Esophagus muscularis mucosa (tissue), 4 donors: ENCODE measurements at regions not wholly inside any gene's neighbourhood (a gene's known extent, or its start where the extent isn't known, plus 50 kb on each side); places are given as distances from the start of the nearest gene placed in this dataset.
"Not testable (repeated sequence)": the region's sequence is repeated elsewhere in the genome, so short reads cannot be mapped to it uniquely, and the experiment has no call there.

Experiments
- DNase-seq: peaks from one replicate; pipeline ENCODE4 v3.0.0-alpha.2; 2017; ENCODE audit errors: extremely low spot score
- H3K27ac ChIP-seq, 4 donors: fragments of 200-600 bp; sonication (generic); replicated peaks in 1 of 4; 1 replicate in 3 of 4; 2 replicates in 1 of 4; pipeline ENCODE4 v1.5.1; 2016 to 2019; ENCODE audit warnings: mild to moderate bottlenecking in 1 of 4
- H3K27me3 ChIP-seq, 4 donors: fragments of 200-600 bp; sonication (generic); one replicate each; pipeline versions ENCODE4 v1.5.1 to v1.6.0; 2016 to 2019
- H3K36me3 ChIP-seq, 4 donors: fragments of 200-600 bp; sonication (generic); one replicate each; pipeline ENCODE4 v1.5.1; 2016 to 2019
- H3K4me1 ChIP-seq, 4 donors: fragments of 200-600 bp; sonication (generic); one replicate each; pipeline ENCODE4 v1.5.1; 2016 to 2019
- H3K4me3 ChIP-seq, 4 donors: fragments of 200-600 bp; sonication (generic); 1 replicate in 2 of 4; 2 replicates in 2 of 4; pipeline ENCODE4 v1.5.1; 2016 to 2019; ENCODE audit warnings: mild to moderate bottlenecking in 4 of 4, moderate library complexity in 1 of 4
- H3K9me3 ChIP-seq, 4 donors: fragments of 200-600 bp; sonication (generic); 1 replicate in 3 of 4; 2 replicates in 1 of 4; pipeline ENCODE4 v1.5.1; 2016 to 2019
- CTCF ChIP-seq, 3 experiments: fragments of 200-600 bp in 2 of 3; fragments of 450-650 bp in 1 of 3; sonication (generic) in 2 of 3; IDR thresholded peaks; one replicate each; pipeline ENCODE4 v1.5.1; 2017 to 2019; ENCODE audit warnings: antibody characterized with exemption in 3 of 3, mild to moderate bottlenecking in 2 of 3, moderate library complexity in 1 of 3
- EP300 ChIP-seq: sonication (generic); formaldehyde crosslinking; IDR thresholded peaks from one replicate; pipeline ENCODE4 v1.6.1; 2017; ENCODE audit warnings: antibody characterized with exemption
- POLR2A ChIP-seq: fragments of 450-650 bp; IDR thresholded peaks from one replicate; pipeline ENCODE4 v1.6.1; 2017; ENCODE audit warnings: antibody characterized with exemption, moderate library complexity, mild to moderate bottlenecking, low read depth
- POLR2AphosphoS5 ChIP-seq, 2 donors: sonication (generic); formaldehyde crosslinking; IDR thresholded peaks; one replicate each; pipeline ENCODE4 v1.6.1; 2017; ENCODE audit warnings: antibody characterized with exemption in 2 of 2
- WGBS: methylation state at CpG from one replicate; pipeline ENCODE4 v1.1.5; 2018; 5-methylcytosine and 5-hydroxymethylcytosine counted together
- intact Hi-C: fragments of 100-400 bp; cut with DNase I; formaldehyde crosslinking; loops from one replicate; pipeline ENCODE4 v1.15.1; 2023

- no peak overlapping the region for H3K4me3 ChIP-seq
Observed at GRCh38 chr1:96886474-96886873, 164.9 kb downstream of the PTBP2 start.

GRCh38 chr1:96887501-96887900 lies 165.9 kb downstream of the PTBP2 start:
- intact Hi-C loops, result no loop called here
- TF ChIP-seq CTCF (IDR thresholded peaks at IDR 0.05) (no peak), POLR2AphosphoS5 (IDR thresholded peaks at IDR 0.05) (no peak), EP300 (no peak), POLR2A (no peak)
- no peak overlapping the region for H3K27ac ChIP-seq
- DNase-seq, result no peak
- H3K9me3 ChIP-seq, result peaks cover 0 to 11% (median 5%) of the 10 kb centered on the region in 4 donors
- no peaks in the 10 kb centered on the region for H3K36me3 ChIP-seq
- H3K4me3 ChIP-seq, result no peak overlapping the region
- no peaks in the 10 kb centered on the region for H3K27me3 ChIP-seq
- 88% methylated on average over 1 of the region's 1 CpG for WGBS
- H3K4me1 ChIP-seq, result peaks cover 0 to 4% (median 0%) of the 10 kb centered on the region in 4 donors

More at GRCh38 chr1:96886474-96886873, 164.9 kb downstream of the PTBP2 start:
- H3K27me3 ChIP-seq, result no peaks in the 10 kb centered on the region
- intact Hi-C loops, result no loop called here
- H3K36me3 ChIP-seq, result no peaks in the 10 kb centered on the region
- DNase-seq, result no peak
- 93% methylated on average over 4 of the region's 4 CpGs for WGBS
- no peak overlapping the region for H3K27ac ChIP-seq
- TF ChIP-seq CTCF (IDR thresholded peaks at IDR 0.05) (no peak), POLR2AphosphoS5 (IDR thresholded peaks at IDR 0.05) (no peak), POLR2A (no peak), EP300 (no peak)
- H3K4me1 ChIP-seq, result peaks cover 0 to 10% (median 0%) of the 10 kb centered on the region in 4 donors
- peaks cover 0 to 11% (median 5%) of the 10 kb centered on the region in 4 donors for H3K9me3 ChIP-seq

GRCh38 chr1:96901783-96902363 lies 180.3 kb downstream of the PTBP2 start:
- no peak for TF ChIP-seq POLR2A
- TF ChIP-seq CTCF (IDR thresholded peaks at IDR 0.05), result no peak
- TF ChIP-seq POLR2AphosphoS5 (IDR thresholded peaks at IDR 0.05), result no peak
- TF ChIP-seq EP300, result no peak
- no peak for DNase-seq
- no peak overlapping the region for H3K27ac ChIP-seq
- intact Hi-C loops, result no loop called here
- 91% methylated on average over 10 of the region's 10 CpGs for WGBS
- peaks cover 0 to 15% (median 4%) of the 10 kb centered on the region in 4 donors for H3K9me3 ChIP-seq
- no peaks in the 10 kb centered on the region for H3K27me3 ChIP-seq
- H3K4me3 ChIP-seq, result no peak overlapping the region
- no peaks in the 10 kb centered on the region for H3K36me3 ChIP-seq
- no peaks in the 10 kb centered on the region for H3K4me1 ChIP-seq

GRCh38 chr1:96912248-96912647 lies 190.7 kb downstream of the PTBP2 start:
- WGBS, result 94% methylated on average over 5 of the region's 5 CpGs
- no peaks in the 10 kb centered on the region for H3K9me3 ChIP-seq
- H3K27me3 ChIP-seq, result no peaks in the 10 kb centered on the region
- TF ChIP-seq POLR2A (no peak), CTCF (IDR thresholded peaks at IDR 0.05) (no peak)
- H3K36me3 ChIP-seq, result no peaks in the 10 kb centered on the region
- H3K4me3 ChIP-seq, result no peak overlapping the region
- intact Hi-C loops, result no loop called here
- no peaks in the 10 kb centered on the region for H3K4me1 ChIP-seq
- no peak overlapping the region for H3K27ac ChIP-seq
- no peak for DNase-seq

- H3K9me3 ChIP-seq, H3K27me3 ChIP-seq, DNase-seq, H3K27ac ChIP-seq, H3K36me3 ChIP-seq, intact Hi-C loops, H3K4me3 ChIP-seq: not testable (repeated sequence)
- H3K4me1 ChIP-seq, result peaks cover 0 to 11% (median 0%) of the 10 kb centered on the region in 4 donors
- WGBS, result 87% methylated on average over 3 of the region's 3 CpGs
Observed at GRCh38 chr1:96915701-96916100, 194.1 kb downstream of the PTBP2 start.
